ENCODE measurements at regions not wholly inside any gene's neighbourhood (a gene's known extent, or its start where the extent isn't known, plus 50 kb on each side); places are given as distances from the start of the nearest gene placed in this dataset.

DNA sequence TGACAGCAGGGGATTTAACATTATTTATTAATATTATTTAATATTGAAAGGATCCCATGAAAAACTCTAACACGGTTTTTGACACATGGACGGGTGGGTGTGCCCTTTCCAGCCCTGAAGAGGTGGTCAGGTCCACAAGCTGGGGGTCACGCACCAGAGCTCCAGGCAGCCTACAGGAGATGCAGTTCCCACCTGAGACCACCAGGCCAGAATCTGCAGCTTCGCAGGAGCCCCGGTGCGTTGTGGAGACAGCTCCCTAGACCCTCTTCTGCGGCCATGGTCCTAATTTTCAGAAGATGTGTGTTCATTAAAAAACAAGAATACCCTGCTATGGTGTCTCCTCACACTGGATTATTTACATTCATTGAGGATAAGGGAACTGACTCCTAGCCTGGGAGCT is 331.1 kb downstream of the C16orf95 start:
- no peak for DNase-seq

DNA sequence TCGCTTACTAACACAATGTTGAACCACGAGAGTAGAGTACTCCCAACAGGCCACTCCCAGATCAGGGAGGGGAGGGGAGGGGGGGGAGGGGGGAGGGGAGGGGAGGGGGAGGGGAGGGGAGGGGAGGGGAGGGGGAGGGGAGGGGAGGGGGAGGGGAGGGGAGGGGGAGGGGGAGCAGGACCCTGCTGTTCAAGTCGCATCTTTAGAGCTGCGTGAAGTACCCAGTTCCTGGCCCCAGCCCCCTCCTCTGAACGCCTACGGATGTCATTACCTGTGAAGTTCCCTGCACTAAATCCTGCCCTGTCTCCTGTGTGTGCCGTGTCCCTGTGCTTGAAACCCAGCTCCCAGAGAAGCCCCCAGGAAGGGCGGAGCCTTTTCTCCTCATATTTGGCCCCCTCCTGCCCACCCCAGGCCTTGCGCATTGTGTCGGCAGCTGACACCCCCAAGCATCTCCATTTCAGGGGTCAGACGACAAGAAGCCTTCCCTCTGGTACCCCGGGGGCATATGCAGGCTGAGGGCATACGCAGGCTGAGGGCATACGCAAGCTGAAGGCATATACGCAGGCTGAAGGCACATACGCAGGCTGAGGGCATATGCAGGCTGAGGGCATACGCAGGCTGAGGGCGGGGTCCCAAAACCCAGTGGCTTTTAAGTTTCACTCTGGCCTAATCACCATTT is 330.2 kb downstream of the C16orf95 start:
- DNase-seq, result no peak

DNA sequence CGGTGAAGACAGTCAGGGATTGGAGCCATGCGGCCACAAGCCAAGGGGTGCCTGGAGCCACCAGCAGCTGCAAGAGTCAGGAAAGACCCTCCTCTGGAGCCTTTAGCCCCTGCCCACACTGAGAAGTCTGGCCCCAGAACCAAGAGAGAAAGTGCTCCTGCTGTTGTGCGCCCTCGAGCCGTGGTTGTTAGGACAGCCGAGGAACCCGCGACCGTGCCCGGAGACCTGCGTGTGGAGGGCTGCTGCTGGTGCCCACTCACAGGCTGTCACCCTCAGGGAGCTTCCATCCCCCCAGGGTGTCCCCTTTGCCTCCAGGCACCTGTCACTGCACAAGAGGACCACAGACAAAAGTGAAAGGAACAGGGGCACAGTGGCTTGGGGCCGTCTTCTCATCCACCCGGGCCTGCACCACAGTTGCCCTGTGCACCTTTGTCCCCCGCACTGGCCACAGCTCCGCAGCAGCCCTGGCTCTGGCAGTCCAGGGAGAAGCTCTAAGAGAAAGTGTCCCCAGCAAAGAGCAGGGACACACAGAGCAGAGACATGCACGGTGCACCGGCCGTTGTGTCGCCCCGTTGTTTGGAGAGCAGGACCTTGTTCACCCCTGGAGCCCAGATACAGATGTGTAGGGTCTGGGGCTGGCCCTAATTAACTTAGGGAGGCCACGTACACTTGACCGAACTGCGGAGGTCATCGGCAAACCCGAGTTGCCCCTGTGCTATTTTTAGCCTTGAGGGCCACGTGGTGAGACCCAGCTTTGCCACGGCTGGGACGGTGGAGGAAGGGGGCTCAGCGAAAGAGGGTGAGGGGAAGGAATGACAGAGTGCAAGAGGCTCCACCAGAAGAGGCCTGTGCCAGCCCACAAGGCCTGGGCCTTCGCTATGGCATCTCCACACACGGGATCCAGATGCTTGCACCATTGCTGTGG is 329.2 kb downstream of the C16orf95 start:
- DNase-seq, result no peak

DNA sequence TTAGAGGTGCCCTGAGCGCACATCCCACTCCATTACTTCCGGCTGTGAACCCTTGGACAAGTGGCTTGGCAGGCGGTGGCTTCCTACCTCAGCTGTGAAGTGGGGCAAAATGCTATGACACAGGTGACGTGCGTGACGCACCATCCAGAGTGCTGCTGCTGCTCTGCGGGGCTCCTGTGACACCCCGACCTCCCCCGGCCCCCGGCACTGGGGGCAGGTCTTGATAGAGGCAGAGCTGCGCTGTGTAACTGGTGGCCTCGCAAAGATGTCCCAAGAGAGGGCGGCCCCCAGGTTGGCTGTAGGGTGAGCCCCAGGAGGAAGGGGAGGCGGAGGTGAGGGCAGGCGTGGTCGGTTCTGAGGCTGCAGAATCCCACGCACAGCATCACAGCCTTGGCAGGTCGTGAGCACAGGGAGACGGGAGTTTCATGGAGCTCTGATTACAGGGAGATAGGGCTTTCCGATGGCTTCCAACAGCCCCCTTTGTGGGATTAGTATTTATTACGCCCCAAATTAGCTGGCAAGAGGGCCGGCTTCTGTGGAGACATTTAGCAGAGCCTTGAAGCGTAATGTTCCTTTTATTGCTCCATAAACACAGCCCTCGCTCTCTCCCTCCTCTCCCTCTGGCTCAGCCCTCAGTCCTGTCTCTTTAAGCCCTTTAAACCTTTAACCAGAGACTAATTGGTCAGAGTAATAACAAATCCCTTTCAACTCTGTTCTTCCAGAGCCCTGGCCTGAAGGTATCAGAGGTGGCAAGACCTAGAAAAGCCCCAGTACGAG is 328.1 kb downstream of the C16orf95 start:
- no peak for DNase-seq

DNA sequence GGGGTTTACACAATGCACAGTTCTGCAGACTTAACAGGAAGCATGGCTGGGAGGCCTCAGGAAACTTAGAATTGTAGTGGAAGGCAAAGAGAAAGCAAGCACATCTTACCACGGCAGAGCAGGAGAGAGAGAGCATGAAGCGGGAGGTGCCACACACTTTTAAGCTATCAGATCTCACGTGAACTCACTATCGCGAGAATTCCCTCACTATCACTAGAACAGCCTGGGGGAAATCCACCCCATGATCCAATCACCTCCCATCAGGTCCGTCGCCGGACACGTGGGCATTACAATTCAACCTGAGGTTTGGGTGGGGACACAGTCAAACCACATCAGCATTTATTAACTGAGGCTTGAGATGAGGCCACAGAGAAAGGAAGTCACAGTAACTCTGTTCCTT is 326.7 kb downstream of the C16orf95 start:
- DNase-seq, result no peak

DNA sequence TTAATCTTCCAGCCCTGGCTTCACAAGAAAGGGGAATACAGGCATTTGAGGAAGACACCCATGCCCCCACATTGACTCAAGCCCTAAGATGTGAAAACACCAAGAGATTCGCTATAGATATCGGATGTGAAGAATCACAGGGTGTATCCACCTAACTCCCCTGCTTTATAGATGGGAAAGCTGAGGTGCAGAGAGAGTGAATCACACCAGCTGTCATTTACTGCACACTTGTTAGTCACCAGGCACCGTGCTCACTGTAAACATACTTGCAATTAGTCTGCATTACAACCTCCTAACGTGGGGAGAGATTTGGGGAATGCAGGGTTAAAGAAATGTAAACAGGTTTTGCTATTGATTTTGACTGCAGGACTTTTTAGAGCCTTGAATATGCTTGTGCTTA is 325.5 kb downstream of the C16orf95 start:
- DNase-seq, result no peak

DNA sequence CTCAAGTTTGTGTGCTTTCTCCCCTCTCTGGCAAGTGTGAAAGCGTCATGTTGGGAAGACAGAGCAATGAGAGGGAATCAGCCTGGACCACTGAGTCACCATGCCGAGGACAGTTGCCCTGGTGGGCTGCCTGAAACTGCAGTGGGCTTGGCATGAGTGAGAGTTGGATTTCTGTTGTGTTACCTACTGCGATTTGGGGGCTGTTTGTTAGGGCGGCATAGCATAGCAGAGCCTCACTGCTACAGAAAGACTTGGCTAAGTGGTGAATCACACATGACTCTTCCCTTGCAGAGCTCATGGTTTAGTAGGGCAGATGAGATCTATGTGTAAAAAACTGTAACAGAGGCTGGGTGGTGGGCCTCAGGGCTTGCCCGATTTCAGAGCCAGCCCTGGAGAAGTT is 324.6 kb downstream of the C16orf95 start:
- no peak for DNase-seq

DNA sequence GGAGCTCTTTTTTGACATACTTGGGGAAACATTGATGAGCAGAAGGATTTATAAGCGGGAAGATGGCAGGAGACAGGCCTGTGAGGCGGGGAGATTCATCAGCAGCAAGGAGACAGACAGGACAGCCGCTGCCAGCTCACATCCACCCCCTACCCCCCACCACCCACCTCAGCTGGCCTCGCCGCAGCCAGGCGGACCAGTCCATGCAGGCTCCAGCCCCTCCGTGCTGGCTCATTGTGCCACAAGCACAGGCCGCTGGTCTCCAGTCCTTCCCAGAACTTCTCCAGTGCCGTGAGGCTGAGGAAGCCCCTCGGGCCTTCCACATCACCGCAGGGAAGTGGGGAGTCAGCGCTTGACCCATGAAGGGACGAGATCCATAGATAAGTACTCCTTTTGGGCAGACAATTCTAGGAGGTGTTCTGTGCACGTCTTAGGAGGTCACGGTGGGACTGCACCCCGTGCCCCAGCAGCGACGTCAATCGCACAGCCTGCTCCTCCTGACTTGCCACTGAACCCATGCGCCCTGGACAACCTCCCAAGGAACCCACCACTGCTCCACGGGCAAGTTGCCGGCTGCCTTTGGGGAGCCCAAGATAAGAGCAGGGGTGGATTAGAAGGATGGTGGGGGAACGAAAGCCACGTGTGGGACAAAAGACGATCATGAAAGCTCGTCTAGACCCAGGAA is 323.6 kb downstream of the C16orf95 start:
- no peak for DNase-seq

DNA sequence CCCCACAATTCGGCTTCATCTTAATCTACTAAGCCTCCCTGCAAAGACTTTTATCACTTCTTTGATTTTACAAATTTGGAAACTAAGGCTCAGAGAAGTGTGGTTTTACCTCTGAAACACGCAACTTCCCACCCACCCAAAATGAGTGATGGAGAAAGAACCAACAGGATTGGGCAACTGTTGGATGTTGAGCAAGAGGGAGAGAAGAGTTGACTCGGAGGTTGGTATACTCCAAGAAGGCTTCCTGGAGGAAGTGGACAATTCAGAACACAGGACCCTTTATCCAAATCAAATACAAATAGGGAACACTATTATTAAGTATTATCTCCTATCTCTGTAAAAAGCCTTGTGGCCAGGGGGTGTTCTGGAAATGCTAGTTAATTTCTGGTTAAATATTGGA is 323.0 kb downstream of the C16orf95 start:
- DNase-seq, result no peak

DNA sequence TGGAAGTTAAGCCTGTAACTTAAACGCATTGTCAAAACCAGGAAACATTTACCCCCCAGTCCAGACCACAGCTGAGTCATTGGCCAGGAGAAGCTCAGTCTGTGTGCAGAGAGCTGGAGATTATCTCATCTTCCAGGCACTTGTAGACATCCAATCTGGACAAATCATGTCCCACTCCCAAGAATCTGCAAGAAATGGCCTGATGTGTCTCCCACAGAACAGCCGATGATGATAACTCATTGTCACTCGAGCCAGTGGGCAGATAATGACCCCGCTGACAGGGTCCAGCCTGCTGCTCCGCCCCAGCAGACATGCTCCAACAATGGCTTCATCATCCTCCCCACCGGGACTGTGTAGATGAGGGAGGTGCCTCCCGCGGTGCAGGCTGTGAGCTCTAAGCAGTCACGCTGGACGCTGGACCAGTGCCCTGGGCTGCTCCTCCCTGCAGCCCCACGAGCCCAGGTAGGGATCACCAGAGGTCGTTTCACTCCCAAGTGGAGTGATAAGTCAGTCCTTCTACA is 322.5 kb downstream of the C16orf95 start:
- no peak for DNase-seq

DNA sequence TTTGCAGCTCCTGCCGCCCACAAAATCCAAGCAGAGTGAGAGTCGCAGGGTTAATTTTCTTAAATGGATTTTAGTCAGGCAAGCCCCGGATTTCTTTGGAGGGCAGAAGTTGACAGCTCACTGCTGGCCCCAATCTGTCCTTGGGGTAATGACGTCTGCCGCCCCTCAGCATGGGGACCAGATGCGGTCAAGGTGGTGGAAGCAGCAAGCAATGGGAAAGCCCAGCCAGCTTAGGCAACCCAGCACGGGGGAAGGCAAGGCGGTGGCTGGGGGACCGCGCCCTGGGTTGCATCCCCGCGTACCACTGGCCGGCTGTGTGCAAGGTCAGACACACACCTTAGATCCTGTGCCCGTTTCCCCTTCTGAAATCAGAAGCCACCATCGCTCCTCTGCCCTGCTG is 321.7 kb downstream of the C16orf95 start:
- no peak for DNase-seq

DNA sequence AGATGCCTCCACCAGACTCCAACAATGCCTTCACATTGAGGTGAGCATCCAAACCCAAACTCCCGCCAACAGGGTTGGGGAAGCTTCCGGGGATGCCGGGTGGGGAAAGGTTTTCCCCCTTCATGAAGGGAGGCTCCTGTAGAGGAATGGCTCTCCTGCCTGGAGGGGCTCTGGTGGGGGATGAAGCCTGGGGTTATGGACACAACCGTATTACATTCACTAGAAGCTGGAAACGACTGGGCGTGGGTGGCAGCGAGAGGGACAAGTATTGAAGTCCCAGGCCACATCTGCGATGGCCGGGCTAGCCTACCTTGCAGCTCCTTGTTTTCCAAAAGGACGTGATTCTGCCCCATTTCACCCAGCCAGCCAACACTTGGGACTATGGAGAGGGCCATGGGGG is 321.1 kb downstream of the C16orf95 start:
- no peak for DNase-seq

DNA sequence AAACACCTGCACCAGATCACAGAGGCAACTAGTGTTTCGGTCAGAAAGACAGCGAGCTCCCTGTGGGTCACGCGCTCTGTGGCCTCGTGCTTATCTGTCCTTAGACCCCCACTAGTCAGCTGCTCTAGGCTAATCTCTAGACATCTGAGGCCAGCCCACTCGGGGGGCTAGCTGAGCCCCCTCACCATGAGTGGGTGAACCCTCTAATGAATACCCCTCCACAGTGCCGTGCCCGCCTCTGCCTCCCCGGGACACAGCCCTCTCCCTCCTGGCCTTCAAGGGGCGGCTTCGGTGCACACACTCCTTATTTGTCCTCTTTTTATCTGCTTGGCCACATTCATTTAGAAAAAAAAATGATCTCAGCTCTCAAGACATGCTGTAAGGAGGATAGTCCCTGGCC is 320.1 kb downstream of the C16orf95 start:
- DNase-seq, result no peak

DNA sequence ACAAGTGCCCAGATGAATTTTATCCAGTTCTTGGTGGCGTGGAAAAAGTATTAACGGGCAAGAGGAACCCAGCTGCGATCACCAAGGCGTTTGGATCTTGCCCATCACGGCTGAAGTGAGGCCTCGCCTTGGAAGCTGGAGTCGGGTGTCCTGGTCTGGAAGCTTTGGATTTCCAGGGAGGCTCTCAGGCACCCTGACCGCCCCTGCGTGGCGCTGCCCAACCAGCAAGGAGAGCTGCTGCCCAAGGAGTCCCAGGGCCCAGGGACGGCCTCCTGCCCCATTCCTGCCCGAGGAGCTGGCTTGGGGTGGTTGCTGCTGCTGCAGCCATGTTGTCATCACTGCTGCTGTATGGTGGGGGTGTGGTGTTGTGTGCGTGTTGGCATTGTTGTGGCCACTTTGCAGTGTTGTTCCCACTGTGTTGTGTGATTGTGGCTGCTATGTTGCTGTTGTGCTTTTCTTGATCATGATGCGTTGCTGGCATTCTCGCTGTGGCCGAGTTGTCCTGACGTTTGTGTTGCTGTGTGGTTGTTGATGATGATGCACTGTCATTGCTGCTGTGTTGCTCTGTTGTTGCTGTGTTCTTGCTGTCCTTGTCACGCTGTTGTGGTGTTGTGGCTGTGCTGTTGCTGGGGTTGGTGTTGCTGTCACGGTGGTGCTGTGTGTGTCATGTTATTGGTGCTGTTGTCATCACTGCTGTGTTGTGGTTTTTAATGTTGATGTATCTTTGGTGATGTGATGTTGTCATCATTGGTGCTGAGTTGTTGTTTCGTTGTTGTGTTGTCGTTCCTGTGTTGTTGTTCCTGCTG is 318.8 kb downstream of the C16orf95 start:
- no peak for DNase-seq

DNA sequence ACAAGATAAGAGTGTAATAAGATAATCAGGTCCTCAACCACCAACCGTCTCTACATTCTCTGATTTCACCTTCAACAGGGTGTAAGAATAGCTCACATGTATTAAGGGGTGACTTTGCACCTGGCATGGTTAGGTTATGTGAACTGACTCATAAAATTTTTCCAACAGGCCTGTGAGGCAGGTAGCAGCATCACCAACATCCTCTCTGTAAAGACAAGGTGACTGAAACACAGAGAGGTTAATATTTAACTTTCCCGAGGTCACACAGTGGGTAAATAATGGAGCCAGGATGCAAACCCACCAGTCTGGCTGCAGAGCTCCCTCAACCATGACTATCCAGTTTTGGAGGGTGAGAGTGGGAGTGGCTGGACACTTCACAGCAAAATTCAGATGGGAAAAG is 317.2 kb downstream of the C16orf95 start:
- no peak for DNase-seq

DNA sequence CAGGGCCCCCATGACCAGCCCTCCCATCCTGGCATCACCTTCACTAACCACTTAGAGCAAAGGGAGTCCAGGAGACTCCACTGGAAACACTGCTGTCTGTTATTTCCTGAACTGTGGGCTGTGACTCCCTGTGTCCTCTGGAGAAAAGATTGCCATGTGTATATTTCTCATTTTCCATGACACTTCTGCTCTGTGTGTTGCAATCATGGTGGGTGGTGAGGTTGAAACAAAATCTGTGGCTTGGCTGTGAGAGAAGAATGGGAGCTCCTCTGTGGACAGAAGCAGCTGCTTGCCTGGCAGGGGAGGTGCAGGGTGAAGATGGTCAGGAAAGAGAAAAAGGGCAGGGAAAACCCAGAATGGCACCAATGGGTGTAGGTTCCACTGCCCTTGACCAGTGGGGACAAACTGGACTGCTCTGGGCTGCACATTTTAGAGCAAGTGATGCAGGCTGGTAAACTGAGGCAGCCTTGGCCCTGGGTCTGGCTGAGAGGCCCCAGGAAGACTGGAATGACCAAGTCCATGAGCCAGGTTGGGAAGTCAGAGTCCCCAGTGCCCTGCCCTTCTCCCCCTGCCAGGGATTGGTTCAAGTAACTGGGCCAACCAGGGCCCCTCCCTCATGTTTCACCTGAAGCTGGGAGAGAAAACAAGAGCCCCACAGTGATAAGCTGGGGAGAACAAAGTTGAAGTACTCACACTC is 314.3 kb downstream of the C16orf95 start:
- DNase-seq, result no peak

DNA sequence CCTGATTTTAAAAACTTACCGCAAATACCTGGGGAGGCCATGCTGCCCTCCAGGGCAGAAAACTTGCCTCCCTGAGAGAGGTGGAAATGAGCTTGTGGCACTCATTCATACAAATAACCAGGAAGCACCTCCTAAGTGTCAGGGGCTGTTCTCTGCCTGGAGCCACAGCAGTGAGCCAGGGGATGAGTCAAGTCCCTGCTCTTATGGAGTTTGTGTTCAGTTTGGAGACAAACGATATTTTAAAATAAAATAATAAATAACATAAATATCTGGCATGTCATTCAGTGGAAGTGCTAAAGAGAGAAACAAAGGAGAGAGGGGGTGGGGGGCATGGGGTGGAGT is 313.8 kb downstream of the C16orf95 start:
- no peak for DNase-seq

DNA sequence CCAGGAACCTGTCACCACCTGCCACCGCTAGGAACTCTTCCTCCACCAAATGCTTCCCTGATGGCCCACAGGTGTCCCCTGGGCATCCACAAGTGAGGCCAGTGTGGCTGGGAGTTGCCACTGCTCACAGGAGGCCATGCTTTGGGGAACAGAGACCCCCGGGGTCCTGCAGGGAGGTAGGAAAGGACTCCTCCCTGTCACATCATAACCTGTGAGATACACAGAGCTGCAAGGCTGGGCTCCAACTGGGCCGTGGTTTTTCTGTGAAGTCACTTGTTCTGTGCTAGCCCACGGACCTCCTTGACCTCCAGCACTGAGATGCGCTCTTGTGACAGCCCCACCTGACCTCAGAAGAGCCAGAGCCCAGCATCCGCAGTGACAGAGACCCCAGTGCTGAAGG is 311.2 kb downstream of the C16orf95 start:
- DNase-seq, result no peak

DNA sequence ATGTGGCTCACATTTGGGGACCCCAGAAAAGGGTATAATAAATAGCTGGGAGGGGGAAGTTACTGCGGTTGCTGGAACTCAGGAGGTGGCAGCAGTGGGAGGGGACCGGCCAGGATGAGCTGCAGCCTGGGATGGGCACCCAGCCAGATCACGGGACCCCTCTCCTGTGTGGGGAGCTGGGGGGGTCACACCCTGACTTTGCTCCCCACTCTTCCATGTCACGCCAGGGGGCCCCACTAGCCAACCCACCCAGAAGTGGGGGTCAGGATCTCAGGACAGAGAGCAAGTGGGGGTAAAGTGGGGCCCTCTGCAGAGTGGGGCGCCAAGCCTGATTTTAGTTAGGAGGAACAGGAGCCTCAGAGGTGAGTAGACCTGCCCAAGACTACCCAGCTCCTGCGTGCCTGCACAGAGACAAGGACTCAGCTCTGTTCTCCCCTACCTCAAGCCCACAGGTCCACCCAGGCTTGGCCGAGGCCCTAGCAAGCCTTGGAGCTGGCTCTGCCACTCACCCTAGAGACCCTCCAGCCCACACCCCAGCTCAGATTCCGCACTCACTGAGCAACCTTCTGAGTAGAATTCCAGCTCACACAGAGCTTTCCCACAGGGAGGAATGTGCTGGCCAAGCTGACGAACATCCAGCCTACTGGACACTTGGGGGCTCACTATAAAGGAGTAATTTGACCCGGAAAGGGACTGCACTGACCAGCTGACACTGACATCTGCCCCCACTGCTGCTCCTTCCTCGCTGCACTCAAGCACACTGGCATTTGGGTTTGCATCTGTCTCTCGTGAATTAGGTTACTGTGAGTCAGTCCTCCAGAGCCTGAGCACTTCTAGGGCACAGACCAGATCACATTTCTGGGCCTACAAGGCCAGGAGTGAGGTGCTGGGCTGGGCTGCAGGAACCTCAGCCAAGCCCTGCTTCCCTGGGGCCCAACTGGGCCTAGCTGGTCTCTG is 310.1 kb downstream of the C16orf95 start:
- no peak for DNase-seq

DNA sequence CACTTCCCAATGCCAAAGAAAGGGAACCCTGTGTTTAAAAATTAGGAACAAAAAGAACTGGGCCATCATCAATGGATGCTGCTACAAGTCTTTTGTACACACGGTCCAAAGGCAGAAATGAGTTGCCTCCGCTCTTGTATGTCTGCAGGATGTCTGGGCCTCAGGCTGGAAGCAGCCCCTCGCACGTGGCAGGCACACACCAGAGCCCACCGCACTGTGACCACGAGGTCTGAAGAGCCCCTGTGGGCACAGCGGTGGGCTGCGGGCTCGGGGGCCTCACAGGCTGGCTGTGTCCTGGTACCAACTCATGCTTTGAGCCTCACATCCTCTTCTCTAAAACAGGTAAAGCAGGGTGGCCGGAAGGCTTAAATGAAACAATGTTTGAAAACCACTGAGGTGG is 309.3 kb downstream of the C16orf95 start:
- DNase-seq, result no peak

All from activated CD8-positive, alpha-beta memory T cell treated with anti-CD3 and anti-CD28 coated beads, Interleukin-2, amount 50 U/mL, for 4 hours (primary cell).